ENCODE measurements at regions not wholly inside any gene's neighbourhood (a gene's known extent, or its start where the extent isn't known, plus 50 kb on each side); places are given as distances from the start of the nearest gene placed in this dataset.

DNA sequence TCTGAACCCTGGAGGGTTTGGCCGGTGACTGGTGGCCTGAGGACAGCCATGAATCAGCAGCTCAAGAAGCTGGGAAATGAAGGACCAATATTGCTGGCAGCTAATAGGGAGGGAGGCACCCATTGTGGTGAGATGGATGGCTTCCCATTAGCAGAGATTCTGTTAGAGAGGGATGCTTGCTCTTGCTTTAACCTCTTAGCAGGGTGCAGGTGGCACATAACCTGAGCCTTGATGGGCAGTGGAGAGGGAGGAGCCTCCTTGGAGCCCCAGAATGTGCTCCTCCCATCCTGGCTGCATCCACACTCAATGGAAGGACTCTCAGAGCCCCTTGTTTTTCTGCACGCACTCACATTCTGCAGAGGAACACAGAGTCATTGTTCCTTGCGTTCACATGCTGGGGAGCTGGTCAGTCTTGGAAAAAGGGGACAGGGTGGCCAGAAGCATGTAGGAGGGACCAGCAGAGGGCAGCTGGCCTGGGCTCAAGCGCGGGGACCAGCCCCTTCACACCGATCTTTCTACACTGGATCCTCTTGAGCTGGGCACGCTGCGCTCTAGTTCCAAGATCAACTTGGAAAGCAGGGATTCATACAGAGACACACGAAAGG is 161.8 kb downstream of the MED10 start:
- Histone ChIP-seq H3K9ac (ENCODE audit: low read length in 3 of 3) (no peak overlapping the region), H3K27ac (ENCODE audit: low read depth in 2 of 2, low read length in 2 of 2) (no peak overlapping the region), H3K36me3 (ENCODE audit: control insufficient read depth in 2 of 3, insufficient read depth in 3 of 3, low read length in 3 of 3) (no peaks in the 10 kb centered on the region), H3K4me1 (ENCODE audit: control insufficient read depth in 2 of 3, insufficient read depth in 2 of 3, low read depth in 1 of 3, low read length in 3 of 3) (no peaks in the 10 kb centered on the region), H3K9me3 (ENCODE audit: control insufficient read depth in 2 of 3, insufficient read depth in 1 of 3, low read length in 3 of 3) (no peaks in the 10 kb centered on the region), H3K4me3 (ENCODE audit: low read length in 3 of 3) (no peak overlapping the region), H3K27me3 (ENCODE audit: control insufficient read depth, insufficient read depth, low read length) (no peaks in the 10 kb centered on the region)
- FAIRE-seq (no peak), DNase-seq (no peak)
- no peak for TF ChIP-seq CTCF (IDR thresholded peaks at IDR 0.05; ENCODE audit: borderline replicate concordance, extremely low read depth, insufficient read depth)
- intact Hi-C loops (cut with DNase I): no loop called here

GRCh38 chr5:6215891-6216290 is 162.5 kb downstream of the MED10 start:
- no peaks in the 10 kb centered on the region for H3K27me3 ChIP-seq (ENCODE audit: control insufficient read depth, insufficient read depth, low read length)
- intact Hi-C loops (cut with DNase I): no loop called here
- DNase-seq (no peak), FAIRE-seq (no peak)
- no peak overlapping the region for H3K4me3 ChIP-seq (ENCODE audit: low read length in 3 of 3)
- H3K27ac ChIP-seq (ENCODE audit: low read depth in 2 of 2, low read length in 2 of 2): no peak overlapping the region
- H3K36me3 ChIP-seq (ENCODE audit: control insufficient read depth in 2 of 3, insufficient read depth in 3 of 3, low read length in 3 of 3): no peaks in the 10 kb centered on the region
- no peak for TF ChIP-seq CTCF (IDR thresholded peaks at IDR 0.05; ENCODE audit: borderline replicate concordance, extremely low read depth, insufficient read depth)
- H3K9me3 ChIP-seq (ENCODE audit: control insufficient read depth in 2 of 3, insufficient read depth in 1 of 3, low read length in 3 of 3): no peaks in the 10 kb centered on the region
- no peak overlapping the region for H3K9ac ChIP-seq (ENCODE audit: low read length in 3 of 3)
- no peaks in the 10 kb centered on the region for H3K4me1 ChIP-seq (ENCODE audit: control insufficient read depth in 2 of 3, insufficient read depth in 2 of 3, low read depth in 1 of 3, low read length in 3 of 3)

DNA sequence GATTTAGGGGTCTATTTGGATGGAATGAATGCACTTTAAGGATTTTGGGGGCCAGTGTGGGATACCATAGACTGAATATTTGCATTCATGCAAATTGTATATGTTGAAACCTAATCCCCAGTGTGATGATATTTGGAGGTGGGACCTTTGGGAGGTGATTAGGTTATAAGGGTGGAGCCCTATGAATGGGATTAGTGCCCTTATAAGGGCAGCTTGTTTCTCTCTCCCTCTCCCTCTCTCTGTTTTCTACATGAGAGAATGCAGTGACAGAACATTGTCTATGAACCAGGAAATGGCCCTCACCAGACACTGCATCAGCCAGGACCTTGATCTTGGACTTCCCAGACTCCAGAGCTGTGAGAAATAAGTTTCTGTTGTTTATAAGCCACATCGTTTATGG is 166.1 kb downstream of the MED10 start:
- Histone ChIP-seq H3K27me3 (ENCODE audit: control insufficient read depth, insufficient read depth, low read length) (no peaks in the 10 kb centered on the region), H3K4me1 (ENCODE audit: control insufficient read depth in 2 of 3, insufficient read depth in 2 of 3, low read depth in 1 of 3, low read length in 3 of 3) (no peaks in the 10 kb centered on the region), H3K27ac (ENCODE audit: low read depth in 2 of 2, low read length in 2 of 2) (no peak overlapping the region), H3K4me3 (ENCODE audit: low read length in 3 of 3) (no peak overlapping the region), H3K9ac (ENCODE audit: low read length in 3 of 3) (no peak overlapping the region), H3K9me3 (ENCODE audit: control insufficient read depth in 2 of 3, insufficient read depth in 1 of 3, low read length in 3 of 3) (no peaks in the 10 kb centered on the region), H3K36me3 (ENCODE audit: control insufficient read depth in 2 of 3, insufficient read depth in 3 of 3, low read length in 3 of 3) (no peaks in the 10 kb centered on the region)
- FAIRE-seq: no peak
- TF ChIP-seq CTCF (IDR thresholded peaks at IDR 0.05; ENCODE audit: borderline replicate concordance, extremely low read depth, insufficient read depth): no peak
- DNase-seq: no peak
- intact Hi-C loops (cut with DNase I): no loop called here

GRCh38 chr5:6206501-6206900 is 171.8 kb downstream of the MED10 start:
- DNase-seq (no peak), FAIRE-seq (no peak)
- H3K27ac ChIP-seq (ENCODE audit: low read depth in 2 of 2, low read length in 2 of 2): no peak overlapping the region
- H3K4me3 ChIP-seq (ENCODE audit: low read length in 3 of 3): no peak overlapping the region
- H3K27me3 ChIP-seq (ENCODE audit: control insufficient read depth, insufficient read depth, low read length): no peaks in the 10 kb centered on the region
- no peaks in the 10 kb centered on the region for H3K36me3 ChIP-seq (ENCODE audit: control insufficient read depth in 2 of 3, insufficient read depth in 3 of 3, low read length in 3 of 3)
- intact Hi-C loops (cut with DNase I): no loop called here
- no peak overlapping the region for H3K9ac ChIP-seq (ENCODE audit: low read length in 3 of 3)
- H3K4me1 ChIP-seq (ENCODE audit: control insufficient read depth in 2 of 3, insufficient read depth in 2 of 3, low read depth in 1 of 3, low read length in 3 of 3): no peaks in the 10 kb centered on the region
- no peaks in the 10 kb centered on the region for H3K9me3 ChIP-seq (ENCODE audit: control insufficient read depth in 2 of 3, insufficient read depth in 1 of 3, low read length in 3 of 3)
- no peak for TF ChIP-seq CTCF (IDR thresholded peaks at IDR 0.05; ENCODE audit: borderline replicate concordance, extremely low read depth, insufficient read depth)
